Neural cell (in vitro differentiated cells): ENCODE measurements at regions not wholly inside any gene's neighbourhood (a gene's known extent, or its start where the extent isn't known, plus 50 kb on each side); places are given as distances from the start of the nearest gene placed in this dataset.

ENCODE experiments used
- H2AFZ ChIP-seq: fragments of 200-600, 300-800 bp; sonication (generic), shearing (Covaris generic); 2 replicates; pipeline ENCODE4 v1.6.0; 2014; ENCODE audit warnings: low read depth, mild to moderate bottlenecking, antibody characterized with exemption, low read length, moderate library complexity
- H3F3A ChIP-seq: fragments of 200-600 bp; shearing (Covaris generic); 2 replicates; pipeline ENCODE4 v1.6.1; 2016; ENCODE audit warnings: mild to moderate bottlenecking, moderate library complexity, mixed read lengths, antibody characterized with exemption, low read length; ENCODE audit not compliant: insufficient read depth, poor library complexity, severe bottlenecking
- H3K27ac ChIP-seq: fragments of 200-600, 300-800 bp; sonication (generic), shearing (Covaris generic); 2 replicates; pipeline ENCODE4 v1.5.1; 2014; ENCODE audit warnings: mild to moderate bottlenecking, low read length, moderate library complexity
- H3K27me3 ChIP-seq: fragments of 300-800, 200-600 bp; sonication (generic), shearing (Covaris generic); 2 replicates; pipeline ENCODE4 v1.6.0; 2014; ENCODE audit warnings: mild to moderate bottlenecking, low read depth, low read length, moderate library complexity; ENCODE audit not compliant: insufficient read depth
- H3K36me3 ChIP-seq: fragments of 300-800, 200-600 bp; sonication (generic), shearing (Covaris generic); 2 replicates; pipeline ENCODE4 v1.5.1; 2014; ENCODE audit warnings: mild to moderate bottlenecking, antibody characterized with exemption, low read length, moderate library complexity; ENCODE audit not compliant: insufficient read depth
- H3K4me2 ChIP-seq: fragments of 300-800, 200-600 bp; sonication (generic), shearing (Covaris generic); 2 replicates; pipeline ENCODE4 v1.6.0; 2014; ENCODE audit warnings: mild to moderate bottlenecking, low read length
- H3K4me3 ChIP-seq: fragments of 300-800, 200-600 bp; sonication (generic), shearing (Covaris generic); 2 replicates; pipeline ENCODE4 v1.5.1; 2014; ENCODE audit warnings: mild to moderate bottlenecking, low read length, moderate library complexity
- H3K79me2 ChIP-seq: fragments of 200-600 bp; shearing (Covaris generic); replicated peaks from 2 replicates; pipeline ENCODE4 v1.6.0; 2014; ENCODE audit warnings: mild to moderate bottlenecking, low read length, moderate library complexity; ENCODE audit not compliant: insufficient read depth
- H3K9ac ChIP-seq: fragments of 300-800, 200-600 bp; sonication (generic), shearing (Covaris generic); 2 replicates; pipeline ENCODE4 v1.6.1; 2016; ENCODE audit warnings: mild to moderate bottlenecking, low read length, mixed read lengths
- H3K9me2 ChIP-seq: fragments of 200-600 bp; shearing (Covaris generic); 2 replicates; pipeline ENCODE4 v1.6.1; 2016; ENCODE audit warnings: mild to moderate bottlenecking, low read length, mixed read lengths; ENCODE audit not compliant: insufficient read depth
- H3K9me3 ChIP-seq: fragments of 200-600, 300-800 bp; sonication (generic), shearing (Covaris generic); 2 replicates; pipeline ENCODE4 v1.6.1; 2016; ENCODE audit warnings: mild to moderate bottlenecking, mixed run types, low read length, moderate library complexity, mixed read lengths
- H4K20me1 ChIP-seq: fragments of 200-600 bp; shearing (Covaris generic); 2 replicates; pipeline ENCODE4 v1.6.1; 2016; ENCODE audit warnings: mild to moderate bottlenecking, mixed run types; ENCODE audit not compliant: insufficient read depth
- EP300 ChIP-seq: fragments of 450-650 bp; conservative IDR thresholded peaks from 2 replicates; pipeline ENCODE4 v1.6.1; 2014; ENCODE audit warnings: antibody characterized with exemption, mild to moderate bottlenecking, moderate library complexity; ENCODE audit not compliant: poor library complexity, severe bottlenecking
- EZH2 ChIP-seq: fragments of 200-600, 300-800 bp; shearing (Covaris generic), sonication (generic); IDR thresholded peaks from 2 replicates; pipeline ENCODE4 v1.6.1; 2014; ENCODE audit warnings: antibody characterized with exemption, low read length, borderline replicate concordance, mild to moderate bottlenecking; ENCODE audit not compliant: insufficient read depth, poor library complexity, severe bottlenecking
- MXI1 ChIP-seq: fragments of 450-650 bp; conservative IDR thresholded peaks from 2 replicates; pipeline ENCODE4 v1.6.1; 2014; ENCODE audit warnings: antibody characterized with exemption, mild to moderate bottlenecking; ENCODE audit not compliant: poor library complexity, severe bottlenecking
- POLR2AphosphoS5 ChIP-seq: IDR thresholded peaks from 2 replicates; pipeline ENCODE4 v1.6.1; 2012
- RAD21 ChIP-seq: fragments of 450-650 bp; conservative IDR thresholded peaks from 2 replicates; pipeline ENCODE4 v1.6.1; 2014; ENCODE audit warnings: antibody characterized with exemption, mild to moderate bottlenecking, moderate library complexity
- REST ChIP-seq: IDR thresholded peaks from 2 replicates; pipeline ENCODE4 v1.6.1; 2012; ENCODE audit warnings: borderline replicate concordance
- SMC3 ChIP-seq: fragments of 450-650 bp; conservative IDR thresholded peaks from 2 replicates; pipeline ENCODE4 v1.6.1; 2014; ENCODE audit warnings: antibody characterized with exemption, mild to moderate bottlenecking, moderate library complexity; ENCODE audit not compliant: poor library complexity
- TAF1 ChIP-seq: IDR thresholded peaks from 2 replicates; pipeline ENCODE4 v1.6.1; 2012; ENCODE audit warnings: low read depth
- TF ChIP-seq, protein P1 (sequence below): fragments of 450-650 bp; IDR thresholded peaks from 2 replicates; pipeline ENCODE4 v1.5.1; 2014; ENCODE audit warnings: antibody characterized with exemption, mild to moderate bottlenecking, moderate library complexity; ENCODE audit not compliant: poor library complexity, severe bottlenecking

- no peaks in the 10 kb centered on the region for H3K27me3 ChIP-seq
- H3K9ac ChIP-seq, result no peak overlapping the region
- no peak overlapping the region for H3K27ac ChIP-seq
- H3K4me3 ChIP-seq, result no peak overlapping the region
- no peaks in the 10 kb centered on the region for H3K36me3 ChIP-seq
- no peaks in the 10 kb centered on the region for H4K20me1 ChIP-seq
- no peaks in the 10 kb centered on the region for H3K9me3 ChIP-seq
- H2AFZ ChIP-seq, result no peak overlapping the region
- H3K9me2 ChIP-seq, result no peaks in the 10 kb centered on the region
- H3K79me2 ChIP-seq, result no peaks in the 10 kb centered on the region
- no peaks in the 10 kb centered on the region for H3F3A ChIP-seq
- TF ChIP-seq EP300, result no peak
- TF ChIP-seq POLR2AphosphoS5, result no peak
- TF ChIP-seq, protein P1, sequence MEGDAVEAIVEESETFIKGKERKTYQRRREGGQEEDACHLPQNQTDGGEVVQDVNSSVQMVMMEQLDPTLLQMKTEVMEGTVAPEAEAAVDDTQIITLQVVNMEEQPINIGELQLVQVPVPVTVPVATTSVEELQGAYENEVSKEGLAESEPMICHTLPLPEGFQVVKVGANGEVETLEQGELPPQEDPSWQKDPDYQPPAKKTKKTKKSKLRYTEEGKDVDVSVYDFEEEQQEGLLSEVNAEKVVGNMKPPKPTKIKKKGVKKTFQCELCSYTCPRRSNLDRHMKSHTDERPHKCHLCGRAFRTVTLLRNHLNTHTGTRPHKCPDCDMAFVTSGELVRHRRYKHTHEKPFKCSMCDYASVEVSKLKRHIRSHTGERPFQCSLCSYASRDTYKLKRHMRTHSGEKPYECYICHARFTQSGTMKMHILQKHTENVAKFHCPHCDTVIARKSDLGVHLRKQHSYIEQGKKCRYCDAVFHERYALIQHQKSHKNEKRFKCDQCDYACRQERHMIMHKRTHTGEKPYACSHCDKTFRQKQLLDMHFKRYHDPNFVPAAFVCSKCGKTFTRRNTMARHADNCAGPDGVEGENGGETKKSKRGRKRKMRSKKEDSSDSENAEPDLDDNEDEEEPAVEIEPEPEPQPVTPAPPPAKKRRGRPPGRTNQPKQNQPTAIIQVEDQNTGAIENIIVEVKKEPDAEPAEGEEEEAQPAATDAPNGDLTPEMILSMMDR, result no peak
- TF ChIP-seq EZH2, result no peak
- TF ChIP-seq TAF1, result no peak
- no peak for TF ChIP-seq REST
- no peak overlapping the region for H3K4me2 ChIP-seq
Observed at GRCh38 chr10:10096898-10097297, 920.8 kb upstream of the CELF2 start.

GRCh38 chr10:10101106-10101505 is 916.6 kb upstream of the CELF2 start:
- Histone ChIP-seq H3F3A (no peaks in the 10 kb centered on the region), H3K9ac (no peak overlapping the region), H2AFZ (no peak overlapping the region), H3K36me3 (no peaks in the 10 kb centered on the region), H3K27ac (no peak overlapping the region), H3K4me3 (no peak overlapping the region), H3K9me3 (no peaks in the 10 kb centered on the region), H3K79me2 (no peaks in the 10 kb centered on the region), H3K4me2 (no peak overlapping the region), H3K9me2 (no peaks in the 10 kb centered on the region), H3K27me3 (no peaks in the 10 kb centered on the region), H4K20me1 (no peaks in the 10 kb centered on the region)
- TF ChIP-seq TAF1 (no peak), MXI1 (no peak), EP300 (no peak), SMC3 (no peak), RAD21 (no peak), REST (no peak), EZH2 (no peak), POLR2AphosphoS5 (no peak)
- TF ChIP-seq, protein P1, result no peak
